Central memory CD4-positive, alpha-beta T cell (primary cell): ENCODE measurements at regions not wholly inside any gene's neighbourhood (a gene's known extent, or its start where the extent isn't known, plus 50 kb on each side); places are given as distances from the start of the nearest gene placed in this dataset.

ENCODE experiments used
- DNase-seq: peaks from one replicate; pipeline ENCODE4 v3.0.0; 2022

DNA sequence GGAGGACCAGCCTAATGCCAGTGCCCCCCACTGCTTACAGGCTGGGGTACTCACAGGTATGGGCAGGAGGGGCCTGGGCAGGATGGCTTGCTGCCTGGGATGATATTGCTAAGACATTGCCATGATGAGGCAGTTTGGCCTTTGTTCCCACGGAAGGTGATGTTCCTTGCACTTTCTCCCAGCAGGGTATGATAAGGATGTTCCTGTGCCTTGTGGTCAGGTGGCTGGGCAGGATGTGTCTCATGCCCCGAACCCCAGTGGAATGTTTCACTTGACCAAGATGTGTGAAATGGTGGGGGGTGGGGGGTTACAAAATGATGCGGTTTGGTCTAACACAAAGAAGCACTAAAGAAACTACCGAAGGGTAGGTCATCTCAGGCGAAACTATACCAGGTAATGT lies 337.8 kb upstream of the ZFHX3 start:
- DNase-seq, result no peak

DNA sequence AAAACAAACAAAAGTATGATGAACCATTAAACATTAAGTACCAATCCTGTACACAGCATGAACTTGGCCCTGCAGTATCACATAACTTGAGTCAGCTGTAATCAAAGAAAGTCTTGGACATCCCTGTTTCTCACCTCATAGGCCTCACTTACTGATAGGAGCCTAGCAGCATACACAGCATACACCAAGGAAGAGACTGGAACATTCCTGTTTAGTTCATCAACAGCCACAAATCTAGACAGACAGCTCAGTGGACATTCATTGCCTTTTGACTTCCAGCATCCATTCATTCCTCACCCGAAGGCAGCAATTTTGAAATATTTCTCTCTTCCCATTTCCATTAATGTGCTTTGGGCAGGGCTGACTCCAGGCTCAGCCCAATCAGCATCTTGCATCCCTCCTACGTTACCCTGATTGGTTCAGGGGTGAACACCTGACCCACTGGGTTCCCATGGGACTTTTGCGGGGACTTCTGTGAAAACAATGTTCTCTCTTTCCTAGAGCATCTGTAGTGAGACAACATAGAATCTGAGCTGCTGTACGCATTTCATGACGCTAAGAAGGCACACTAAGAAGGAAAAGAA lies 336.7 kb upstream of the ZFHX3 start:
- no peak for DNase-seq

GRCh38 chr16:73383988-73384365 lies 336.0 kb upstream of the ZFHX3 start:
- no peak for DNase-seq

DNA sequence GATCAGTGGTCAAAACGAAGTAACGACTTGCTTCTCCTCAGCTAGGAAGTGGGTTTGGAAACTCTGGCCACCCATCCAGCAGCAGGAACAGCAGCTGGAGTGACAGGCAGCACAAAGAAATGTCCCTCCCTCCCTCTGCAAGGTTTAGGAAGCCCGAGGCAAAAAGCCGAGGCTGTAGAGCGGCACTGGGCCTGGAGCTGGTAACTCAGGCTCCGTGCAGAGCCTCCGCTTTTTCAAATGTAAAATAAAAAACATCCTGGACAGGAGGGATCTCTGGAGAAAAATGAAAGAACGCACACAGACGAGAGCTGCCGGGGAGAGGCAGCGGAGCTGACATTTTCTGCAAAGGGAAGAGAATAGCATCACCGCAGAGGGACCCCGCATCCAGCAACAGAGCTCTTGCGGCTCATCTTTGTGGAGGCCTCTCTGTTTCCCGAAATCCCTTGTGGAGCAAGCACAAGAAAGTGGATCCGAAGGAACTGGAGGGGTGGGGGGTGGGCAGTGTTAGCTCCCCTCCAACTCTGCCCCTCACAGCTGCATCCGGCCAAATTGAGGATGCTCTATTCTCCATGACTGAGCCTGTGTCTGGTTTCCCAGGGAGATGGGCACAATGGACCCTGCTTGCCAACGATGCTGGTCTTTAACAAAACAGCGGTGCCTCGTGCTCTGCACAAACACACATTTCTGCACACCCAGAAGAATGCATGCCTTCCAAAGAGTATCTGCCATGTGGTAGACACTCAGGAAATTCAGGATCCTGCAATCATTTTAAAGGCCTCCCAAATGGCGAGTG lies 335.5 kb upstream of the ZFHX3 start:
- no peak for DNase-seq

DNA sequence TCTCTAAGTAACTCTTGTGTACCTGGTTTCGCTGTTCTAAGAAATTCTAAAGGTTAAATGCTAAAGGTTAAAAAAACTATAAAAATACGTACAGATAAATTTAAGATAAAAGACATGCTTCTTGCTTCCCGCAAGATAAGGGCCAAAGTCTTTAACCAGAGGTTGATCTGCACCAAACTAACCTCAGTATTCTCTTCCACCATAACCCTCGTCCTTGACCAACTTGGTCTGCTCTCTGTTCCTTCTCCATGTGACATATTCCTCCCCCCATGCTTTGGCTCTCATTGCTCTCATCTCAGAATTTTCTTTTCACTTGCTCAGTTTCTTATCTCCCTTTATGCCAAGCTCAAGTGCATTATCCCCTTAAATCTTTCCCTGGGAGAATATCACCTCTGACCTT lies 330.5 kb upstream of the ZFHX3 start:
- no peak for DNase-seq

GRCh38 chr16:73371584-73372319 lies 323.8 kb upstream of the ZFHX3 start:
- no peak for DNase-seq

GRCh38 chr16:73369851-73370250 lies 321.9 kb upstream of the ZFHX3 start:
- no peak for DNase-seq

DNA sequence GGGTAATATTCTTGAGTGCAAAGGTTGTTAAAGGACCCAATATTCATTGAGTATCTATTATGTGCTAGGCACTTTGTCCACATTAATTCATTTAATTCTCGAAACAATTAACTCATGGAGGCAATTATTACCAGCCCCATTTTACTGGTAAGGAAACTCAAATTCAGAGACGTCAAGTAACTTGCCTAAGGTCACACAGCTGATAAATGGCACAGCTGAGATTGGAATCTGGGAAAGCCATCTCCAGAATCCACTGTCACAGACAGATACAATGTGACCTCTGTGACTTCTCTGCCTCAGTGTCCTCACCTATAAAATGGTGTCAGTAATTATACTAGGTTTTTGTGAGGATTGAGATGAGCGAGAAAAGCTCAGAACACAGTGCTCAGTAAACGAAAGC lies 320.8 kb upstream of the ZFHX3 start:
- no peak for DNase-seq

GRCh38 chr16:73365016-73365551 lies 317.2 kb upstream of the ZFHX3 start:
- no peak for DNase-seq

DNA sequence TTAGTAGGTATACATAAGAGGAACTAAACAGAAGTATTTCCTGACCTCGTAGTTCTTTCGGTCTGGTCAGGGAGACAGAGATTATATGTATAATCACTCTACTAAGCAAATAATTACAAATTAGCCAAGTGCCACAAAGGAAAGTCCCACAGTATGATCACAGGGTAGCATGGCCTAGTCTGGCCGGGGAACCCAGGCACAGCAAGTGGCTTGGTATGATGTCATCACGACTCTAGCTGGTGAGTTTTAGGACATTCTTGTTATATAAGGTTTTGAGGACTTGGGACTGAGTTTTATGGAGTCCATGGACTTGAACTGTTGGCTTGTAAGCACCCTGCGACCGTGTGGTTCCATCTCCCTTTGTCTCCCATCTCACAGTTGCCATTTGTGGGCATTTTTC lies 316.5 kb upstream of the ZFHX3 start:
- DNase-seq, result no peak

GRCh38 chr16:73361061-73361460 lies 313.1 kb upstream of the ZFHX3 start:
- DNase-seq, result no peak

DNA sequence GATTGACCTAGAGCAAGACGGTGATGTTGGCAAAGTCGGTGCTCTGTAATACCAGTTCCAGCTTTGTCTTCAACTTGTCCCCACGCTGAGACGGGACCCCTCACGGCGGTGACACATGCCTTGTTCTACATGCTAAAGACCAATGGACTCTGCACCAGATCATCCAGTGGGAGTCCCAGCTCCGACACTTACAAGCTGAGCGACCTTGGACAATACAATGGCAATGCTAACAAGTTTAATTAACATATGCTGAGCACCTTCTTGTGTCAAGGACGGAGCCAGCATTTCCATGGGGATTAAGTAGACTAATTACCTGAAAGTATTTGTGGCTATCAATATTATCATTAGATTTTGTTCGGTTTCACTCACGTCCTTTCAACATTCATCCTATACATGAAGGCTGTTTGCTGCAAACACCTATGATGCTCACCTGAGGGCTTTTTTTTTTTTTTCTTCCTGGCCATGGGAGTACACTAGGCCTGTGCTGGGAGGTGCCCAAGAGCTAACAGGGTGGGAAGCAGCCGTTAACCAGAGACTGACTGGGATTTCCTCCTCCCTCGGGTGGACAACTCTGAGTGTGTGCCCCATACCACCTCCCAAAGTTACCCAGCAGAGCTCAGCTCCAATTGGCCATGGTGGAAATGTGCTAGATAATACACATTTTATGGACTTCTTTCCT lies 308.6 kb upstream of the ZFHX3 start:
- no peak for DNase-seq

DNA sequence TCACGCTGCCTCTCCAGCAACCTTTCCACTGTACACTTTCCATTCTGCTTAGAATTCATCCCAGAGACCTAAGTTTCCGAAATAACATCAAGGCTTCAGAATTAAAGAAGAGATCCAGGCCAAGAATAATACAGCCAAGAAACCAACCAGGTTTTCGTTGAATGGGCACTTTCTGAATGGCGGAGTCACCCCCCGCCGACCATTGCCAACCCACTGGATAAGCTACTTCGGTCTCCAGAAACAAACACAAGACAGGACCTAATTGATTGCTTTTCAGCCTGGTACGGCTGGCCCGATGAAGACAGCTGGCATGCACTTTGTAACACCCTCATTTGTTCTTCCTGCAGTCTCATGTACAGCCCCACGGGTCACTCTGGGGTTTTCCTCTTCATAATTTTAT lies 308.1 kb upstream of the ZFHX3 start:
- no peak for DNase-seq

- DNase-seq, result no peak
Measured at GRCh38 chr16:73354434-73354833, 306.5 kb upstream of the ZFHX3 start.

DNA sequence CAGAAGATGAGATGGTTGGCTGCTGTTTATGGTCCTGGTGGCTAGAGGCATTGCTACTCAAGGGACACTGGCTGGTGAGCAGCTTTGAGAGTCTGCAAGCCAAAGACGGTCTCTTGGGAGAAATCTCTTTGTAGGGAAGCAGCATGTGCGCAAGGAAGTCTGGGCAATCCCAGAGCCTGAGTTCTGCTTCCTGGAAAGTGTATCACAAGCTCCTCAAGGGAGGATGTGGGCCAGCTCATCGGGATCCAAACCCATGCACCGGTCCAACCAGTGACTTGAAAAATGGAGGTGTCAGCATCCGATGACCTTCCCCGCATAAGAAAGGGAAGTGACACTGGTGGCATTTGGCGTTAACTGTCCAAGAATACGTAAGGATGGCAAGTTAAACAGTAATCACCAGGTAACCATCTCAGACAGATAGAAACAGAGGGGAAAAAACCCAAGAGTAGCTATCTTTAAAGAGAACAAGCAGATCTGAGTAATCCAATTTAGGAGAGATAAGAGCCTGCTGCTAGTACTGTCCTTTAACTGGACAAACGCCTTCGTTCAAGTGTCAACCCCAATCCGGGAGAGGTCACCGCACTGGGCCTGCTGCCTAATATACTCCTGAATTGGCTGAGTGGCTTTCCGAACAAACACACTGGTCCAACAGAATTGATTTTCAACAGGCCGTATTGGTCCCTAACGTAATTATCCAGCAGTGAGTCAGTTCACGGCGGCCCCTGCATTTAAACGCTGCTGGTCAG lies 303.0 kb upstream of the ZFHX3 start:
- DNase-seq, result no peak

DNA sequence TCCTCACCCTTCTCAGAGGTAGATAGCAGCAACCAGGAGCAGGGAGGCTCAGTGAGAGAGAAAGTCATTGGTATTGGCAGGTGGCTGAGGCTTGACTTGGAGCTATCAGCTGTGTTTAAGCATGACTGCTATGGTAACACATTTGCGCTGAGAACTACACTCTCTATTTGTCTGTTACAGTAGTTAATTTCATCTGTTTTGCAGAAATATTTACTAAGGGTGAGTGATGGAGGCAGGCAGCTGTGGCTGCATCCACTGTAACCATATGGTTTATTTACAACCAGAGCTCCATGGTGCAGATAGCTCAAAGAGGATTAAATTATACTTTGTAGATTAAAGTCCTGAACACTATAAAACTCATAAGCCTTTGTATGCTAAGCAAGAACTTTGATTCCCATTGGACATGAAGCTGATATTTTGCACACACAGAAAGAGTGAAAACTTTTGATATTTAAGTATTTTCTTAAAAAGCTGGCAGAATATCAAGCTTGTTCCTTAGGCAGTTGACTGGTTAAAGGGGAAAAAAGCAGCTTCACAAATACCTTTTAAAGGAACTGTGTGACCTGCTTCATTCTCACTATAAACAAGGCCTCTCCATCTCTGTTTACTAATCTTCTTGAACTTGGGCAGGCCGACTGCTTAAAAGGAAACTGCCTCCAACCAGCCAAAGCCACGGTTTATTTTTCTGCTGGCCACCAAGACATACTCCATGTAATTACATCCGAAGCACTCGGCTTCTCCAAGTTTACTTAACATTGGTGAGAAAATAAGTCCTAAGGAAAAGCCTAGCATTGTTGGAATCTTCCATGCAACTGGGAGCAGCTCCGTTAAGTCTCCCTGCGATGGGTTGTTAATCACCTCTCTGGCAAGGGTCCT lies 299.8 kb upstream of the ZFHX3 start:
- DNase-seq, result no peak

DNA sequence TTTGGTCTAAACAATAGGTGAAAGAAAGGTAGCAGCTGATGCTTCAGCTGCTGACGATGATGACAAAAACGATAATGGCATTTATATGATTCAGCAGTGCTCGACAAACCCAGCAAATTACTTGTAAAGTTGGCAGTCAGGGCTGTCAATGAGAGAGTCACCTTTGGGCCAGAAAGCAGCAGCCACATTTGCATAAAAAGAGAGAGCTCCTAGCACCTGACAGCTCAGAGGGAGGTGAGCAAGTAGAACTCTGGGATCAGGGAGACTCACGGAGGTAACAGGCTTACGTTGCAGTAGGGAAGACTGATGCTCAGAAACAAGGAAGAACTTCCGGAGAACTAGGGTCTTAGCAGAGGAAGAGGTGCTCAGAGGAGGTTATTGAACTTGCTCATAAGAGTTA lies 291.9 kb upstream of the ZFHX3 start:
- no peak for DNase-seq

GRCh38 chr16:73337373-73338296 lies 289.7 kb upstream of the ZFHX3 start:
- no peak for DNase-seq

DNA sequence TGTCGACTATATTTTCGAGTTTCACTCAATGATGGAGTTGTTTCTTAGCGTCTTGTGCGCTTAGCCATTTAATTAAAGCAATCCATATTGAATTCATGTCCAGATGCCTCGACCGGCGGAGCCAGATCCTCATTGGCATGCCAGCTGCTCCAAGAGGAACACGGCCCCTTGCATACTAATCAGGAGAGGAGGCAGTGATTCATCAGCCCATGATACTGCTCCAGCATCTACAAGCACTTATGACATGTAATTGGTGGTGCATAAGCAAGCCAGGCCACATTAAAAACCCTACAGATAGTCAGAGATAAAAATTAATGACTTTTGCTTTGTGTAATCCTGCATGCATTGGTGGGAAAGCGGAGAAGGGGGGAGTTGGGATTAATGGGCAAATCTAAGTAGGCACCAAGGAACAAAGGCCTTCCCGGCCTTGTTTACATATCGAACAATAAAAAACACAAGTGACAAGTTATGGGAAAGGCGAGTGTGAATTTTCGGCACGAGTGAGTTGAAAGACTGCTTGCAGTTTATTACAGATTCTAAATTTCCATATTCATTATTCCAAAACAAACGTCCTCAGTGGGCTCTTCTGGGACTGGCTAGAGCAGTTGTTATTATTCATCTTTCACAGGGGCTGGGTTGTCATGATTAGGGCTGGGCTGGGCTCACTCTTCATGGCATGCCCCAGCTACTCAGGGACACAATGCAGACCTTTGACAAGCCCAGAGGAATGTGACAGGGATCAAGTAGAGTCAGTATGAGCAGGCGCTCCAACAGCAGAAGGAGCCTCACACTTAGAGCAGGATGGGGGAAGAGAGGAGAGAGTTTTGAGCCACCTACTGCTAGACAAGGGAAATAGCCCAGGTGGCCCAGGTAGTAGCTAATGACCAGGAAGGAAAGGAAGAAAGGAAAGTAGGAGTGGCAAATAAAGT lies 281.7 kb upstream of the ZFHX3 start:
- DNase-seq, result no peak
